ENCODE measurements at regions not wholly inside any gene's neighbourhood (a gene's known extent, or its start where the extent isn't known, plus 50 kb on each side); places are given as distances from the start of the nearest gene placed in this dataset.
A peak's percentile ranks its signal among the peaks of the same experiment; 100 is the strongest.

DNA sequence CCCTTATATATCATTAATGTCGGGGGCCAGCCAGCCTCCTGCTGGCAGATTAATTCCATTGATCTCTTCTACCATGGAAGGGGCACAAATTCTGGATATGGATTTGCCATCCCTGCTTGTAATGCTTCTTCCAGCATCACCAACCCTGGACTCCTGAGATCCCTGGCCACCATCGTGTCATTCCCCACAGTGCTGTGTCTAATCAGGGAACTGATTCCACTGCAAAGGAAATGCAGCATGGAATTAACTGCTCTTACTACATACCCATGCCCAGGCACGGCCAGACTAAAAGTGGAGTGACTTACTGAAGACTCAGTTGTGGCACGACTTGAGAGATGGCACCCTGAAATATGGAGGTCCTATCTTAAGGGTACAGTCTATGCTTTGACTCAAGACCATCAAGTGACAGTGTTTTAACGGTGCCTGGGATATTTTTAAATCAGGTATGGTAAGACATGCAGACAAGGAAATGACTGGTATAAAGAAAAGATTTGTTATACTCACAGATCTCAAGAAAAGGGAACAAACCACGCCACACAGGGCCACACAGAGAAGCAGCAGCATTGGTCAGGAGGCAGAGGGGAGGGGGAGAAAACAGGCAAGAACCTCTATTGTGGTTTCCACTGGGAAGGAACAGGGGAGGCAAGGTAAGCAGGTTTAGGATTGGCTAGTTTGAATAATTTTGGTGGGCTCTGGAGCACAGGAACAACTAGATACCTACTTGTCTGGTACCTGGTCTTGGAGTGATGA is 65.1 kb downstream of the IGLL5 start:
- H3K4me2 ChIP-seq (ENCODE audit: low read length): peak overlapping the region; percentile 12; the same call in 1 of the 2 replicates
- H3K9me3 ChIP-seq (ENCODE audit: low read length): peaks cover 12% of the 10 kb centered on the region; the same call in 1 of the 2 replicates
- peaks cover 61% of the 10 kb centered on the region for H3K4me1 ChIP-seq (ENCODE audit: insufficient read depth, low read length, poor library complexity, severe bottlenecking)
- H3K9me2 ChIP-seq (ENCODE audit: insufficient read depth, low read length): no peaks in the 10 kb centered on the region
- no peak for DNase-seq (ENCODE audit: low spot score)
- H3K79me2 ChIP-seq (ENCODE audit: insufficient read depth, low read depth, low read length): no peaks in the 10 kb centered on the region
- ChIA-PET POLR2A (interaction anchor here (0.6 kb wide), 2 partner anchors 63 to 87 kb away, joined by 3 read pairs; no protein-coding TSS in a partner anchor), CTCF (ENCODE audit: unreplicated experiment) (interaction anchor here (0.6 to 1.0 kb wide), 2 partner anchors 17 to 200 kb away, joined by 3 read pairs; no protein-coding TSS in a partner anchor)
- peaks cover 13% of the 10 kb centered on the region; the same call in 1 of the 2 replicates for H3K36me3 ChIP-seq (ENCODE audit: insufficient read depth, low read length)
- H3K4me3 ChIP-seq (ENCODE audit: low read depth, low read length, poor library complexity, severe bottlenecking): no peak overlapping the region
- intact Hi-C loops (cut with micrococcal nuclease; ENCODE audit: unreplicated experiment): loop anchor here (10.0 kb wide), 2 partner anchors 358 to 432 kb away; no protein-coding TSS in a partner anchor
- no peak for TF ChIP-seq EZH2phosphoT487 (IDR thresholded peaks at IDR 0.05; ENCODE audit: borderline replicate concordance, low read depth, low read length)
- TF ChIP-seq, protein P1, sequence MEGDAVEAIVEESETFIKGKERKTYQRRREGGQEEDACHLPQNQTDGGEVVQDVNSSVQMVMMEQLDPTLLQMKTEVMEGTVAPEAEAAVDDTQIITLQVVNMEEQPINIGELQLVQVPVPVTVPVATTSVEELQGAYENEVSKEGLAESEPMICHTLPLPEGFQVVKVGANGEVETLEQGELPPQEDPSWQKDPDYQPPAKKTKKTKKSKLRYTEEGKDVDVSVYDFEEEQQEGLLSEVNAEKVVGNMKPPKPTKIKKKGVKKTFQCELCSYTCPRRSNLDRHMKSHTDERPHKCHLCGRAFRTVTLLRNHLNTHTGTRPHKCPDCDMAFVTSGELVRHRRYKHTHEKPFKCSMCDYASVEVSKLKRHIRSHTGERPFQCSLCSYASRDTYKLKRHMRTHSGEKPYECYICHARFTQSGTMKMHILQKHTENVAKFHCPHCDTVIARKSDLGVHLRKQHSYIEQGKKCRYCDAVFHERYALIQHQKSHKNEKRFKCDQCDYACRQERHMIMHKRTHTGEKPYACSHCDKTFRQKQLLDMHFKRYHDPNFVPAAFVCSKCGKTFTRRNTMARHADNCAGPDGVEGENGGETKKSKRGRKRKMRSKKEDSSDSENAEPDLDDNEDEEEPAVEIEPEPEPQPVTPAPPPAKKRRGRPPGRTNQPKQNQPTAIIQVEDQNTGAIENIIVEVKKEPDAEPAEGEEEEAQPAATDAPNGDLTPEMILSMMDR (conservative IDR thresholded peaks at IDR 0.05; ENCODE audit: low read length): no peak
- no peak overlapping the region for H3K27ac ChIP-seq (ENCODE audit: low read depth, low read length, poor library complexity, severe bottlenecking)
- H2AFZ ChIP-seq (ENCODE audit: low read length): no peak overlapping the region
- no peaks in the 10 kb centered on the region for H4K20me1 ChIP-seq (ENCODE audit: insufficient read depth, low read length)
- no TSS peak for BruUV-seq (replicated peaks)

DNA sequence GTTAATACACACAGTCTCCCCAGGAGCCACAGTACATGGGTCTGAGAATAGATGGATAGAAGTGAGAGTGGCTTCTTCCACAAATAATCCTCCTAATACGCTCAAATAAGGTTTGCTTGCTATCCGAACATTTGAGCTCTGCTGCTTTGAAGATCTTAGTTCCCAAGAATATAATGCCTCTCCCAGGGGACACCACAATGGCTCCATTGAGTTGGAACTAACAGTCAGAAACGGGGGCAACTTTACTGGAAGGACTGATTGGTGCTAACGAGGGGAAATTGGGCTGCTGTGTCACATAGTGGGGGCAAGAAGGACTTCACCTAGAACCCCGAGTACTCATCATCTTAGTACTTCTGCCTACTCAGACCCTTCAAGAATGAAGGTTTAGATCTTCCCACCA is 66.2 kb downstream of the IGLL5 start:
- Histone ChIP-seq H3K36me3 (ENCODE audit: insufficient read depth, low read length) (peaks cover 13% of the 10 kb centered on the region; the same call in 1 of the 2 replicates), H4K20me1 (ENCODE audit: insufficient read depth, low read length) (no peaks in the 10 kb centered on the region), H3K79me2 (ENCODE audit: insufficient read depth, low read depth, low read length) (no peaks in the 10 kb centered on the region), H2AFZ (ENCODE audit: low read length) (no peak overlapping the region), H3K4me2 (ENCODE audit: low read length) (peak overlapping the region; percentile 52), H3K4me1 (ENCODE audit: insufficient read depth, low read length, poor library complexity, severe bottlenecking) (peaks cover 61% of the 10 kb centered on the region), H3K9me3 (ENCODE audit: low read length) (peaks cover 12% of the 10 kb centered on the region; the same call in 1 of the 2 replicates), H3K4me3 (ENCODE audit: low read depth, low read length, poor library complexity, severe bottlenecking) (no peak overlapping the region), H3K9me2 (ENCODE audit: insufficient read depth, low read length) (no peaks in the 10 kb centered on the region), H3K27ac (ENCODE audit: low read depth, low read length, poor library complexity, severe bottlenecking) (no peak overlapping the region)
- intact Hi-C loops (cut with micrococcal nuclease; ENCODE audit: unreplicated experiment): loop anchor here (1.0 to 10.0 kb wide), 5 partner anchors 69 to 431 kb away; no protein-coding TSS in a partner anchor
- CTCF ChIA-PET (ENCODE audit: unreplicated experiment): interaction anchor here (0.5 to 2.8 kb wide), 7 partner anchors 11 to 270 kb away, joined by 3 to 22 read pairs (median 5); no protein-coding TSS in a partner anchor
- DNase-seq (ENCODE audit: low spot score): no peak
- POLR2A ChIA-PET: interaction anchor here (0.7 to 1.4 kb wide), 5 partner anchors 12 to 181 kb away, joined by 3 to 8 read pairs (median 3); no protein-coding TSS in a partner anchor
- BruUV-seq (replicated peaks): no TSS peak
- no peak for TF ChIP-seq EZH2phosphoT487 (IDR thresholded peaks at IDR 0.05; ENCODE audit: borderline replicate concordance, low read depth, low read length)
- TF ChIP-seq, protein P1 (conservative IDR thresholded peaks at IDR 0.05; ENCODE audit: low read length): no peak
